ENCODE measurements at regions not wholly inside any gene's neighbourhood (a gene's known extent, or its start where the extent isn't known, plus 50 kb on each side); places are given as distances from the start of the nearest gene placed in this dataset.

DNA sequence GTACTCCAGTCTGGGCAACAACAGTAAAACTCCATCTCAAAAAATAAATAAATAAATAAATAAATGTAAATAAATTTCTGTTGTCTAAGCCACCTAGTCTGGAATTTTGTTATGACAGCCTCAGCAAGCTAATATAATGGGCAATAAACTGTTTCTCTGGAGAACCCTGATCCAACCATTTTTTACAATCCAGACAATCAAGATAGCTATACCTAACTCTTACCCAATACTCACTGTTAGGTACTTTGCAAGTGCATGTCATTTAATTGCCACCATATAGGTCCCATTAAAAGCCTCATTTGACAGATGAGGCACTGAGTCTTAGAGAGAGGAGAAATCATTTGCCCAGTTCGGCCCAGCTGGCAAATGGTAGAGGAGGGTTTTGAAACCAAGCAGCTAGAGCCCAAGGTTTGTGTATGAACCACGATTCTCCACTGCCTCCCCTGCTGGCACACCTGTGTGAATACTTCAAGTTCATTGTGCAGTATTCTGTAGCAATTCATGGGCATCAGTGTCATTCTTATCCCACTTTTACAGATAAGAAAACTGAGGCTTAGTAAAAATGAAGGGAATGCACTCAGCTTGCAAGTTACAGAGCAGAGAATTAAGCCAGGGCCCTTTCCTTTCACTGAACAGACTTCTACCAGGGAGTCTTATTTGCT lies 107.0 kb upstream of the UBE2E1 start:
- H3K27me3 ChIP-seq (ENCODE audit: low read depth, low read length): no peaks in the 10 kb centered on the region; the same call in 1 of the 2 replicates
- no peak overlapping the region for H3K4me2 ChIP-seq (ENCODE audit: low read length)
- H4K20me1 ChIP-seq (ENCODE audit: insufficient read depth, low read length): no peaks in the 10 kb centered on the region
- H3K9me3 ChIP-seq (ENCODE audit: insufficient read depth, low read length): no peaks in the 10 kb centered on the region
- no peaks in the 10 kb centered on the region for H3K79me2 ChIP-seq (ENCODE audit: low read length)
- no peak overlapping the region for H3K4me3 ChIP-seq (ENCODE audit: low read length)
- H3K36me3 ChIP-seq (replicated peaks; ENCODE audit: low read depth, low read length): no peaks in the 10 kb centered on the region
- H3K4me1 ChIP-seq (ENCODE audit: low read length): no peaks in the 10 kb centered on the region
- no peak overlapping the region for H2AFZ ChIP-seq (ENCODE audit: low read depth, low read length)
- H3K9ac ChIP-seq (ENCODE audit: low read length): no peak overlapping the region
- no peak overlapping the region for H3K27ac ChIP-seq (ENCODE audit: low read length)
- TF ChIP-seq EZH2phosphoT487 (IDR thresholded peaks at IDR 0.05; ENCODE audit: low read depth): no peak
- TF ChIP-seq, protein P1, sequence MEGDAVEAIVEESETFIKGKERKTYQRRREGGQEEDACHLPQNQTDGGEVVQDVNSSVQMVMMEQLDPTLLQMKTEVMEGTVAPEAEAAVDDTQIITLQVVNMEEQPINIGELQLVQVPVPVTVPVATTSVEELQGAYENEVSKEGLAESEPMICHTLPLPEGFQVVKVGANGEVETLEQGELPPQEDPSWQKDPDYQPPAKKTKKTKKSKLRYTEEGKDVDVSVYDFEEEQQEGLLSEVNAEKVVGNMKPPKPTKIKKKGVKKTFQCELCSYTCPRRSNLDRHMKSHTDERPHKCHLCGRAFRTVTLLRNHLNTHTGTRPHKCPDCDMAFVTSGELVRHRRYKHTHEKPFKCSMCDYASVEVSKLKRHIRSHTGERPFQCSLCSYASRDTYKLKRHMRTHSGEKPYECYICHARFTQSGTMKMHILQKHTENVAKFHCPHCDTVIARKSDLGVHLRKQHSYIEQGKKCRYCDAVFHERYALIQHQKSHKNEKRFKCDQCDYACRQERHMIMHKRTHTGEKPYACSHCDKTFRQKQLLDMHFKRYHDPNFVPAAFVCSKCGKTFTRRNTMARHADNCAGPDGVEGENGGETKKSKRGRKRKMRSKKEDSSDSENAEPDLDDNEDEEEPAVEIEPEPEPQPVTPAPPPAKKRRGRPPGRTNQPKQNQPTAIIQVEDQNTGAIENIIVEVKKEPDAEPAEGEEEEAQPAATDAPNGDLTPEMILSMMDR (IDR thresholded peaks at IDR 0.05; ENCODE audit: low read depth, low read length): no peak; the same call in 1 of the 2 replicates

DNA sequence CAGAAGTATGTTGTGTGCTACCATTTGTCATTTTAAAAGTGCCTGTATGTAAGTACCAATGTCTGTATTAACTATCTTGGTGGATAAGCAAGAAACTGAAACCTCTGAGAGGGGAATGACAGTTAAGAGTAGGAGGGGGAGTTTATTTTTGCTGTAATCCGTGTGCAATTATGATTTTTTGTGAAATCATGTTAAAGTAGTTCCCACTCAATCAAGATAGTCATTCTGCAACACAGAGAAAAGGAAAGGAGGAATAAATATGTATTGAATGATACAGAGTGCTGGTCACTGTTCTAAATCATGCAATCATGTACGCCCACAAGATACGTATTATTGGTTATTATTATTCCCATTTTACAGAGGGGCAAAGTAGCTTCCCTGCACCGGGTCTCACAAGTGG lies 105.1 kb upstream of the UBE2E1 start:
- peaks cover 6% of the 10 kb centered on the region; the same call in 1 of the 2 replicates for H3K27me3 ChIP-seq (ENCODE audit: low read depth, low read length)
- no peak overlapping the region for H3K4me3 ChIP-seq (ENCODE audit: low read length)
- TF ChIP-seq EZH2phosphoT487 (IDR thresholded peaks at IDR 0.05; ENCODE audit: low read depth): no peak
- H3K27ac ChIP-seq (ENCODE audit: low read length): no peak overlapping the region
- H3K36me3 ChIP-seq (replicated peaks; ENCODE audit: low read depth, low read length): no peaks in the 10 kb centered on the region
- H3K4me1 ChIP-seq (ENCODE audit: low read length): no peaks in the 10 kb centered on the region
- no peaks in the 10 kb centered on the region for H3K9me3 ChIP-seq (ENCODE audit: insufficient read depth, low read length)
- no peak overlapping the region for H3K9ac ChIP-seq (ENCODE audit: low read length)
- H2AFZ ChIP-seq (ENCODE audit: low read depth, low read length): no peak overlapping the region
- H3K4me2 ChIP-seq (ENCODE audit: low read length): no peak overlapping the region
- H4K20me1 ChIP-seq (ENCODE audit: insufficient read depth, low read length): no peaks in the 10 kb centered on the region
- H3K79me2 ChIP-seq (ENCODE audit: low read length): no peaks in the 10 kb centered on the region

DNA sequence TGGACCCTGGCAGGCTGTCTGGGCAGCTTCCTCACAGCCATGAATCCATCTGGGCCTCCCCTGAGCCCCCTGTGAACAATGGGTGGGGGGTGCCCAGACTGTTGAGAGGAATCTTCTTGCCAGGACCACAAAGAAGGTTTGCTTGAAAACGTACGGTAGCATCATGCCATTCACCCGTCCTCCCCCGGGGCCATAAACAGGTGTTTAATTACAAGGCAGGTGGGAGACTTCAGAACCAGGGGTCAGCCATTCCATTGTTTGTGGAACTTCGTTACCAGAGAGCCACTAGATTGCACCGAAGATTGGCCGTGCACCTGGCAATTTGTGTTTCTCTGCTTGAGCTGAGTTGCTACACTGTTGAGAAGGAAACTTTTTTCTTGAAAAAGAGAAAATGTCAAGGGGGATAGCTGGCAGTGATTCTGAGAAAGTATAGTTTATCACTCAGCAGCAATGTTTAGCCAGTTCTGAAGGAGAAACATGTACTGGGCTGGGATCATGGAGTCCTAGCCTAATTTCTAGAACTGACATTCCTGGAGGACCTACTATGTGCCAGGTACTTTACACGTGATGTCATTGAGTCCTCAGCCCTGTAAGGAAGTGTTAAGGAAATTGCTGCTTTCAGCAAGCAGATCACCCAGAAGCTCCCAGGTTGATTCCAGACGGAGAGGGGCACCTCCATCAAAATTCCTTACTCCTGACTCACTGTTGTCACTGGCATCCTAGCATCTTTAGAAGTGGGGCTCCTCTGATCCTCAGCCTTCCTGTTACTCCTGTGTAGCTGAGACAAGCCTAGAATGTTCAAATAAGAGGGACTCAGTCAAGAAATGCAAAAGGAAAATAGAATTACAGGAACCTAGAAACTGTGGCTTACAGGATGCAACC lies 103.8 kb upstream of the UBE2E1 start:
- no peak overlapping the region for H3K4me3 ChIP-seq (ENCODE audit: low read length)
- no peaks in the 10 kb centered on the region for H3K9me3 ChIP-seq (ENCODE audit: insufficient read depth, low read length)
- H3K27ac ChIP-seq (ENCODE audit: low read length): no peak overlapping the region
- no peak overlapping the region for H3K4me2 ChIP-seq (ENCODE audit: low read length)
- no peak overlapping the region for H2AFZ ChIP-seq (ENCODE audit: low read depth, low read length)
- peaks cover 6% of the 10 kb centered on the region; the same call in 1 of the 2 replicates for H3K27me3 ChIP-seq (ENCODE audit: low read depth, low read length)
- no peak for TF ChIP-seq EZH2phosphoT487 (IDR thresholded peaks at IDR 0.05; ENCODE audit: low read depth)
- TF ChIP-seq, protein P1 (IDR thresholded peaks at IDR 0.05; ENCODE audit: low read depth, low read length): no peak
- no peak overlapping the region for H3K9ac ChIP-seq (ENCODE audit: low read length)
- no peaks in the 10 kb centered on the region for H3K36me3 ChIP-seq (replicated peaks; ENCODE audit: low read depth, low read length)
- H4K20me1 ChIP-seq (ENCODE audit: insufficient read depth, low read length): no peaks in the 10 kb centered on the region
- no peaks in the 10 kb centered on the region for H3K4me1 ChIP-seq (ENCODE audit: low read length)
- H3K79me2 ChIP-seq (ENCODE audit: low read length): no peaks in the 10 kb centered on the region

DNA sequence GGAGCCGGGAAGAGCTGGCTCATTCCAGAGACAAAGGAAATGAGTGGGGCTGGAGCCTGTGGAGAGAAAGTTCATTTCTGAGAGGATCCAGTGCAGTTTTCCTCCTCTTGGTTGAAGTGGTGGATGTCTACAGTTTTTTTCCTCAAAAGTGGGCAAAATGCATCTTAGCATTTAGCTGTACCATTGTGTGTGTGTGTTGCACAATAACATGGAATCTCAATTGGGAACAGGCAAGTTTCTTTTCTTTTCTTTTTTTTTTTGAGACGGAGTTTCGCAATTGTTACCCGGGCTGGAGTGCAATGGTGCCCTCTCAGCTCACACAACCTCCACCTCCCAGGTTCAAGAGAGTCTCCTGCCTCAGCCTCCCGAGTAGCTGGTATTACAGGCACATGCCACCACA lies 101.5 kb upstream of the UBE2E1 start:
- peaks cover 9% of the 10 kb centered on the region; the same call in 1 of the 2 replicates for H3K27me3 ChIP-seq (ENCODE audit: low read depth, low read length)
- no peak overlapping the region for H3K27ac ChIP-seq (ENCODE audit: low read length)
- H3K9me3 ChIP-seq (ENCODE audit: insufficient read depth, low read length): no peaks in the 10 kb centered on the region
- H3K36me3 ChIP-seq (replicated peaks; ENCODE audit: low read depth, low read length): no peaks in the 10 kb centered on the region
- no peak overlapping the region for H3K4me3 ChIP-seq (ENCODE audit: low read length)
- H4K20me1 ChIP-seq (ENCODE audit: insufficient read depth, low read length): no peaks in the 10 kb centered on the region
- H2AFZ ChIP-seq (ENCODE audit: low read depth, low read length): no peak overlapping the region
- no peak overlapping the region for H3K9ac ChIP-seq (ENCODE audit: low read length)
- no peaks in the 10 kb centered on the region for H3K4me1 ChIP-seq (ENCODE audit: low read length)
- no peak overlapping the region for H3K4me2 ChIP-seq (ENCODE audit: low read length)
- no peak for TF ChIP-seq EZH2phosphoT487 (IDR thresholded peaks at IDR 0.05; ENCODE audit: low read depth)
- TF ChIP-seq, protein P1 (IDR thresholded peaks at IDR 0.05; ENCODE audit: low read depth, low read length): no peak
- H3K79me2 ChIP-seq (ENCODE audit: low read length): no peaks in the 10 kb centered on the region
